Endothelial cell of umbilical vein (primary cell): ENCODE measurements at regions not wholly inside any gene's neighbourhood (a gene's known extent, or its start where the extent isn't known, plus 50 kb on each side); places are given as distances from the start of the nearest gene placed in this dataset.

Experiments
- CTCF ChIP-seq, 2 donors: IDR thresholded peaks; 1 replicate in 1 of 2; 2 replicates in 1 of 2; pipeline ENCODE4 v1.5.1; 2011; ENCODE audit warnings: low read length in 2 of 2, mild to moderate bottlenecking in 2 of 2, moderate library complexity in 2 of 2, control low read depth in 1 of 2, inconsistent platforms in 1 of 2, low read depth in 1 of 2; ENCODE audit not compliant: insufficient read depth in 1 of 2; ENCODE audit errors: extremely low read depth in 1 of 2
- EZH2 ChIP-seq: IDR thresholded peaks from 2 replicates; pipeline ENCODE4 v1.6.1; 2012; ENCODE audit warnings: borderline replicate concordance, low read depth, mild to moderate bottlenecking, moderate library complexity, low read length, inconsistent platforms; ENCODE audit not compliant: severe bottlenecking
- FOS ChIP-seq: IDR thresholded peaks from 2 replicates; pipeline ENCODE4 v1.6.1; 2011; ENCODE audit warnings: mild to moderate bottlenecking, low read length, moderate library complexity, borderline replicate concordance; ENCODE audit not compliant: insufficient read depth
- GATA2 ChIP-seq: IDR thresholded peaks from 2 replicates; pipeline ENCODE4 v1.7.0; 2011; ENCODE audit warnings: low read depth, mild to moderate bottlenecking, moderate library complexity, mixed read lengths, low read length; ENCODE audit not compliant: insufficient read length, insufficient read depth
- JUN ChIP-seq: IDR thresholded peaks from 2 replicates; pipeline ENCODE4 v1.6.1; 2011; ENCODE audit warnings: borderline replicate concordance, low read depth; ENCODE audit not compliant: insufficient read length, insufficient read depth
- MAX ChIP-seq: IDR thresholded peaks from 2 replicates; pipeline ENCODE4 v1.6.1; 2011; ENCODE audit not compliant: insufficient read depth, insufficient read length
- MYC ChIP-seq: IDR thresholded peaks from one replicate; pipeline ENCODE4 v1.6.1; 2011; ENCODE audit warnings: mild to moderate bottlenecking, low read depth, low read length
- POLR2A ChIP-seq: IDR thresholded peaks from 2 replicates; pipeline ENCODE4 v1.6.1; 2012; ENCODE audit warnings: low read depth, mild to moderate bottlenecking, control low read depth, low read length
- POLR2AphosphoS5 ChIP-seq: IDR thresholded peaks from 2 replicates; pipeline ENCODE4 v1.6.1; 2012; ENCODE audit warnings: low read depth, mild to moderate bottlenecking, control low read depth, low read length, moderate library complexity; ENCODE audit not compliant: insufficient read depth

GRCh38 chr1:219296430-219297355 lies 123.0 kb downstream of the LYPLAL1 start:
- TF ChIP-seq MYC (no peak), POLR2AphosphoS5 (no peak), CTCF (IDR thresholded peaks at IDR 0.05; ENCODE audit: extremely low read depth in 1 of 2, insufficient read depth in 1 of 2, low read depth in 1 of 2, low read length in 2 of 2) (no peak), POLR2A (peak; percentile 35), EZH2 (no peak), JUN (no peak), MAX (no peak), GATA2 (no peak), FOS (no peak)
